Skeletal muscle tissue (tissue), 3 donors: ENCODE measurements at regions not wholly inside any gene's neighbourhood (a gene's known extent, or its start where the extent isn't known, plus 50 kb on each side); places are given as distances from the start of the nearest gene placed in this dataset.

Experiments used
- H3K27ac ChIP-seq: one replicate; pipeline ENCODE4 v1.7.0; 2013; ENCODE audit warnings: mild to moderate bottlenecking, low read depth, low read length, inconsistent platforms
- H3K27me3 ChIP-seq, 3 donors: one replicate each; pipeline ENCODE4 v1.7.0; 2013; ENCODE audit warnings: low read length in 3 of 3; ENCODE audit not compliant: control insufficient read depth in 3 of 3, insufficient read depth in 3 of 3
- H3K36me3 ChIP-seq, 3 donors: one replicate each; pipeline ENCODE4 v1.7.0; 2013; ENCODE audit warnings: low read length in 3 of 3; ENCODE audit not compliant: control insufficient read depth in 3 of 3, insufficient read depth in 3 of 3
- H3K4me1 ChIP-seq, 3 donors: one replicate each; pipeline ENCODE4 v1.7.0; 2013; ENCODE audit warnings: low read length in 3 of 3, mild to moderate bottlenecking in 3 of 3; ENCODE audit not compliant: control insufficient read depth in 3 of 3, insufficient read depth in 3 of 3
- H3K4me3 ChIP-seq, 3 donors: one replicate each; pipeline ENCODE4 v1.7.0; 2013; ENCODE audit warnings: low read length in 3 of 3
- H3K9ac ChIP-seq, 3 donors: one replicate each; pipeline ENCODE4 v1.7.0; 2013; ENCODE audit warnings: low read length in 3 of 3, mild to moderate bottlenecking in 3 of 3, moderate library complexity in 2 of 3, low read depth in 1 of 3
- H3K9me3 ChIP-seq, 3 donors: one replicate each; pipeline ENCODE4 v1.7.0; 2013; ENCODE audit warnings: low read length in 3 of 3; ENCODE audit not compliant: control insufficient read depth in 3 of 3
- donor health status: Osteomylitis.

GRCh38 chr4:149176039-149176438 lies 639.6 kb downstream of the IQCM start:
- no peak overlapping the region for H3K9ac ChIP-seq
- no peak overlapping the region for H3K4me3 ChIP-seq
- H3K9me3 ChIP-seq: no peaks in the 10 kb centered on the region
- no peaks in the 10 kb centered on the region for H3K27me3 ChIP-seq
- no peaks in the 10 kb centered on the region for H3K36me3 ChIP-seq
- H3K27ac ChIP-seq: no peak overlapping the region
- H3K4me1 ChIP-seq: no peaks in the 10 kb centered on the region

GRCh38 chr4:149175549-149175948 lies 640.1 kb downstream of the IQCM start:
- H3K27ac ChIP-seq: no peak overlapping the region
- H3K27me3 ChIP-seq: no peaks in the 10 kb centered on the region
- H3K4me1 ChIP-seq: no peaks in the 10 kb centered on the region
- no peak overlapping the region for H3K4me3 ChIP-seq
- no peak overlapping the region for H3K9ac ChIP-seq
- no peaks in the 10 kb centered on the region for H3K9me3 ChIP-seq
- no peaks in the 10 kb centered on the region for H3K36me3 ChIP-seq

- Histone ChIP-seq H3K4me1 (no peaks in the 10 kb centered on the region), H3K9ac (no peak overlapping the region), H3K36me3 (no peaks in the 10 kb centered on the region), H3K9me3 (no peaks in the 10 kb centered on the region), H3K4me3 (no peak overlapping the region), H3K27ac (no peak overlapping the region), H3K27me3 (no peaks in the 10 kb centered on the region)
Observed at GRCh38 chr4:149173241-149174013, 642.2 kb downstream of the IQCM start.

- Histone ChIP-seq H3K27ac (no peak overlapping the region), H3K4me1 (no peaks in the 10 kb centered on the region), H3K4me3 (no peak overlapping the region), H3K9ac (no peak overlapping the region), H3K27me3 (no peaks in the 10 kb centered on the region), H3K36me3 (no peaks in the 10 kb centered on the region), H3K9me3 (no peaks in the 10 kb centered on the region)
Observed at GRCh38 chr4:149168645-149169044, 647.0 kb downstream of the IQCM start.

GRCh38 chr4:149166876-149167275 lies 648.8 kb downstream of the IQCM start:
- Histone ChIP-seq H3K9ac (no peak overlapping the region), H3K4me1 (no peaks in the 10 kb centered on the region), H3K27ac (no peak overlapping the region), H3K4me3 (no peak overlapping the region), H3K9me3 (no peaks in the 10 kb centered on the region), H3K36me3 (no peaks in the 10 kb centered on the region), H3K27me3 (no peaks in the 10 kb centered on the region)

GRCh38 chr4:149166365-149166764 lies 649.3 kb downstream of the IQCM start:
- Histone ChIP-seq H3K36me3 (no peaks in the 10 kb centered on the region), H3K27ac (no peak overlapping the region), H3K9ac (no peak overlapping the region), H3K9me3 (no peaks in the 10 kb centered on the region), H3K4me3 (no peak overlapping the region), H3K4me1 (no peaks in the 10 kb centered on the region), H3K27me3 (no peaks in the 10 kb centered on the region)

- Histone ChIP-seq H3K4me1 (no peaks in the 10 kb centered on the region), H3K27me3 (no peaks in the 10 kb centered on the region), H3K27ac (no peak overlapping the region), H3K9ac (no peak overlapping the region), H3K4me3 (no peak overlapping the region), H3K36me3 (no peaks in the 10 kb centered on the region), H3K9me3 (no peaks in the 10 kb centered on the region)
Observed at GRCh38 chr4:149164282-149164681, 651.4 kb downstream of the IQCM start.

GRCh38 chr4:149161247-149161646 lies 654.4 kb downstream of the IQCM start:
- Histone ChIP-seq H3K36me3 (no peaks in the 10 kb centered on the region), H3K4me3 (no peak overlapping the region), H3K9ac (no peak overlapping the region), H3K4me1 (no peaks in the 10 kb centered on the region), H3K27ac (no peak overlapping the region), H3K9me3 (no peaks in the 10 kb centered on the region), H3K27me3 (no peaks in the 10 kb centered on the region)

- H3K27me3 ChIP-seq: no peaks in the 10 kb centered on the region
- H3K4me1 ChIP-seq: no peaks in the 10 kb centered on the region
- H3K9me3 ChIP-seq: no peaks in the 10 kb centered on the region
- no peaks in the 10 kb centered on the region for H3K36me3 ChIP-seq
- H3K9ac ChIP-seq: no peak overlapping the region
- no peak overlapping the region for H3K4me3 ChIP-seq
- H3K27ac ChIP-seq: no peak overlapping the region
Observed at GRCh38 chr4:149160370-149160769, 655.3 kb downstream of the IQCM start.

- Histone ChIP-seq H3K4me1 (no peaks in the 10 kb centered on the region), H3K27me3 (no peaks in the 10 kb centered on the region), H3K36me3 (no peaks in the 10 kb centered on the region), H3K4me3 (no peak overlapping the region), H3K9me3 (no peaks in the 10 kb centered on the region), H3K9ac (no peak overlapping the region), H3K27ac (no peak overlapping the region)
Observed at GRCh38 chr4:149158817-149159216, 656.8 kb downstream of the IQCM start.
